T-cell (primary cell): ENCODE measurements at regions not wholly inside any gene's neighbourhood (a gene's known extent, or its start where the extent isn't known, plus 50 kb on each side); places are given as distances from the start of the nearest gene placed in this dataset.

ENCODE experiments used
- ATAC-seq, 4 experiments: fragments of 200-7000 bp in 3 of 4; fragments of 150-1000 bp in 1 of 4; cut with Tn5 transposase; replicated peaks in 1 of 4; 1 replicate in 3 of 4; 2 replicates in 1 of 4; pipeline ENCODE4 v1.10.0; 2021; ENCODE audit warnings: moderate library complexity in 3 of 4, mild to moderate bottlenecking in 2 of 4, moderate number of reproducible peaks in 1 of 4
- CTCF ChIA-PET, 2 donors: fragments of 300-600 bp; sonication (Branson Sonifier 250); formaldehyde crosslinking; loops; one replicate each; lab custom pipeline; 2022; ENCODE audit warnings: antibody characterized with exemption in 2 of 2; lab: Charles Lee
- POLR2A ChIA-PET, 2 donors: fragments of 300-600 bp; sonication (Branson Sonifier 250); formaldehyde crosslinking; loops; one replicate each; lab custom pipeline; 2022; ENCODE audit warnings: antibody characterized with exemption in 2 of 2; lab: Charles Lee
- DNase-seq, 35 experiments: peaks; one replicate each; pipeline versions ENCODE4 v3.0.0 to v3.0.0-alpha.2; 2013 to 2023
- H3K27ac ChIP-seq: one replicate; pipeline ENCODE4 v1.5.1; 2013; ENCODE audit warnings: low read length
- H3K27me3 ChIP-seq, 2 experiments: replicated peaks in 1 of 2; 1 replicate in 1 of 2; 2 replicates in 1 of 2; pipeline versions ENCODE4 v1.6.1 to v1.7.0; 2013; ENCODE audit warnings: low read length in 1 of 2, mixed read lengths in 1 of 2; ENCODE audit not compliant: control insufficient read depth in 2 of 2, insufficient read depth in 2 of 2; ENCODE audit errors: extremely low read depth in 1 of 2
- H3K36me3 ChIP-seq, 2 donors: 1 replicate in 1 of 2; 2 replicates in 1 of 2; pipeline versions ENCODE4 v1.6.1 to v1.7.0; 2013; ENCODE audit warnings: low read length in 1 of 2; ENCODE audit not compliant: control insufficient read depth in 2 of 2, insufficient read depth in 1 of 2; ENCODE audit errors: extremely low read depth in 1 of 2
- H3K4me1 ChIP-seq, 2 experiments: 1 replicate in 1 of 2; 2 replicates in 1 of 2; pipeline versions ENCODE4 v1.6.1 to v1.7.0; 2013; ENCODE audit warnings: low read length in 2 of 2, mixed read lengths in 1 of 2; ENCODE audit not compliant: insufficient read depth in 2 of 2, control insufficient read depth in 1 of 2; ENCODE audit errors: extremely low read depth in 1 of 2
- H3K4me3 ChIP-seq, 2 donors: 1 replicate in 1 of 2; 2 replicates in 1 of 2; pipeline versions ENCODE4 v1.5.1 to v1.7.0; 2013; ENCODE audit warnings: mild to moderate bottlenecking in 2 of 2, low read length in 1 of 2, moderate library complexity in 1 of 2; ENCODE audit not compliant: control insufficient read depth in 1 of 2; ENCODE audit errors: extremely low read depth in 1 of 2
- H3K9me3 ChIP-seq: 2 replicates; pipeline ENCODE4 v1.7.0; 2013
- H3K27ac Mint-ChIP-seq, 2 donors: one replicate each; pipeline ENCODE4 v1.8.0; 2020 to 2021; ENCODE audit warnings: mild to moderate bottlenecking in 2 of 2, mixed read lengths in 2 of 2
- H3K27me3 Mint-ChIP-seq, 2 donors: one replicate each; pipeline ENCODE4 v1.8.0; 2021 to 2022; ENCODE audit warnings: mixed read lengths in 2 of 2
- H3K36me3 Mint-ChIP-seq: one replicate; pipeline ENCODE4 v1.8.0; 2021; ENCODE audit warnings: mixed read lengths
- H3K4me1 Mint-ChIP-seq, 3 donors: one replicate each; pipeline ENCODE4 v1.8.0; 2020 to 2022; ENCODE audit warnings: mixed read lengths in 3 of 3, mild to moderate bottlenecking in 1 of 3
- H3K4me3 Mint-ChIP-seq, 3 donors: one replicate each; pipeline ENCODE4 v1.8.0; 2020 to 2022; ENCODE audit warnings: mild to moderate bottlenecking in 3 of 3, mixed read lengths in 3 of 3, moderate library complexity in 3 of 3
- H3K9me3 Mint-ChIP-seq, 3 donors: one replicate each; pipeline ENCODE4 v1.8.0; 2020 to 2022; ENCODE audit warnings: mixed read lengths in 3 of 3
- WGBS: methylation state at CpG from one replicate; pipeline ENCODE4 v1.1.5; 2013; ENCODE audit warnings: missing lambda C conversion rate; ENCODE audit not compliant: insufficient coverage; 5-methylcytosine and 5-hydroxymethylcytosine counted together

GRCh38 chr15:46014532-46014931 lies 379.7 kb downstream of the SQOR start:
- POLR2A ChIA-PET: no interaction called here
- Mint-ChIP-seq H3K27me3 (no peaks in the 10 kb centered on the region), H3K4me1 (no peaks in the 10 kb centered on the region), H3K9me3 (peaks cover 16 to 49% (median 24%) of the 10 kb centered on the region in 3 donors), H3K27ac (no peak overlapping the region), H3K4me3 (no peak overlapping the region), H3K36me3 (no peaks in the 10 kb centered on the region)
- ATAC-seq (no peak), DNase-seq (no peak)
- H3K27ac ChIP-seq: no peak overlapping the region
- H3K27me3 ChIP-seq: peaks cover 0 to 6% of the 10 kb centered on the region in 2 experiments
- CTCF ChIA-PET: no interaction called here
- 96% methylated on average over 3 of the region's 3 CpGs for WGBS
- no peaks in the 10 kb centered on the region for H3K9me3 ChIP-seq
- H3K36me3 ChIP-seq: no peaks in the 10 kb centered on the region
- H3K4me3 ChIP-seq: no peak overlapping the region
- H3K4me1 ChIP-seq: no peaks in the 10 kb centered on the region

GRCh38 chr15:46034755-46035154 lies 399.9 kb downstream of the SQOR start:
- ChIA-PET POLR2A (no interaction called here), CTCF (no interaction called here)
- Histone ChIP-seq H3K4me3 (no peak overlapping the region), H3K4me1 (no peaks in the 10 kb centered on the region), H3K9me3 (no peaks in the 10 kb centered on the region), H3K36me3 (no peaks in the 10 kb centered on the region), H3K27ac (no peak overlapping the region), H3K27me3 (no peaks in the 10 kb centered on the region)
- Mint-ChIP-seq H3K27me3 (no peaks in the 10 kb centered on the region), H3K36me3 (no peaks in the 10 kb centered on the region), H3K4me1 (no peaks in the 10 kb centered on the region), H3K4me3 (no peak overlapping the region), H3K27ac (no peak overlapping the region), H3K9me3 (peaks cover 3 to 16% (median 6%) of the 10 kb centered on the region in 3 donors)
- WGBS: 100% methylated on average over 1 of the region's 2 CpGs
- DNase-seq (no peak), ATAC-seq (no peak)

- Histone ChIP-seq H3K9me3 (no peaks in the 10 kb centered on the region), H3K36me3 (no peaks in the 10 kb centered on the region), H3K4me1 (no peaks in the 10 kb centered on the region), H3K27me3 (no peaks in the 10 kb centered on the region), H3K4me3 (no peak overlapping the region), H3K27ac (no peak overlapping the region)
- Mint-ChIP-seq H3K27me3 (no peaks in the 10 kb centered on the region), H3K4me3 (no peak overlapping the region), H3K27ac (no peak overlapping the region), H3K4me1 (no peaks in the 10 kb centered on the region), H3K9me3 (peaks cover 0 to 10% (median 6%) of the 10 kb centered on the region in 3 donors), H3K36me3 (no peaks in the 10 kb centered on the region)
- ChIA-PET POLR2A (no interaction called here), CTCF (no interaction called here)
- no peak for DNase-seq
- WGBS: no CpG with 5 or more reads among the region's 4 CpGs
- ATAC-seq: no peak
Measured at GRCh38 chr15:46039703-46040102, 404.9 kb downstream of the SQOR start.

GRCh38 chr15:46041905-46042304 lies 407.1 kb downstream of the SQOR start:
- Histone ChIP-seq H3K9me3 (no peaks in the 10 kb centered on the region), H3K27ac (no peak overlapping the region), H3K36me3 (no peaks in the 10 kb centered on the region), H3K4me3 (no peak overlapping the region), H3K4me1 (no peaks in the 10 kb centered on the region), H3K27me3 (no peaks in the 10 kb centered on the region)
- Mint-ChIP-seq H3K9me3 (peaks cover 0 to 15% (median 5%) of the 10 kb centered on the region in 3 donors), H3K4me1 (no peaks in the 10 kb centered on the region), H3K4me3 (no peak overlapping the region), H3K36me3 (no peaks in the 10 kb centered on the region), H3K27ac (no peak overlapping the region), H3K27me3 (no peaks in the 10 kb centered on the region)
- WGBS: 82% methylated on average over 2 of the region's 5 CpGs
- CTCF ChIA-PET: no interaction called here
- ATAC-seq: no peak
- DNase-seq: no peak
- POLR2A ChIA-PET: no interaction called here

GRCh38 chr15:46059921-46060594 lies 425.2 kb downstream of the SQOR start:
- WGBS: 69% methylated on average over 3 of the region's 3 CpGs
- Histone ChIP-seq H3K27ac (no peak overlapping the region), H3K36me3 (no peaks in the 10 kb centered on the region), H3K27me3 (no peaks in the 10 kb centered on the region), H3K4me3 (no peak overlapping the region), H3K4me1 (no peaks in the 10 kb centered on the region), H3K9me3 (no peaks in the 10 kb centered on the region)
- CTCF ChIA-PET: no interaction called here
- no peaks in the 10 kb centered on the region for H3K36me3 Mint-ChIP-seq
- H3K4me1 Mint-ChIP-seq: no peaks in the 10 kb centered on the region
- H3K27ac Mint-ChIP-seq: no peak overlapping the region
- no peaks in the 10 kb centered on the region for H3K27me3 Mint-ChIP-seq
- no peak overlapping the region for H3K4me3 Mint-ChIP-seq
- H3K9me3 Mint-ChIP-seq: peaks cover 0 to 9% (median under 1%) of the 10 kb centered on the region in 3 donors
- ATAC-seq: no peak
- POLR2A ChIA-PET: no interaction called here
- DNase-seq: no peak

GRCh38 chr15:46061002-46061401 lies 426.2 kb downstream of the SQOR start:
- Histone ChIP-seq H3K27me3 (no peaks in the 10 kb centered on the region), H3K9me3 (no peaks in the 10 kb centered on the region), H3K36me3 (no peaks in the 10 kb centered on the region), H3K27ac (no peak overlapping the region), H3K4me1 (no peaks in the 10 kb centered on the region), H3K4me3 (no peak overlapping the region)
- H3K27ac Mint-ChIP-seq: no peak overlapping the region
- no peak for ATAC-seq
- WGBS: 54% methylated on average over 3 of the region's 5 CpGs
- no peak for DNase-seq
- H3K4me1 Mint-ChIP-seq: no peaks in the 10 kb centered on the region
- CTCF ChIA-PET: no interaction called here
- H3K36me3 Mint-ChIP-seq: no peaks in the 10 kb centered on the region
- H3K4me3 Mint-ChIP-seq: no peak overlapping the region
- H3K9me3 Mint-ChIP-seq: peaks cover 0 to 11% (median 4%) of the 10 kb centered on the region in 3 donors
- POLR2A ChIA-PET: no interaction called here
- H3K27me3 Mint-ChIP-seq: no peaks in the 10 kb centered on the region

- Histone ChIP-seq H3K36me3 (no peaks in the 10 kb centered on the region), H3K27ac (no peak overlapping the region), H3K4me3 (no peak overlapping the region), H3K4me1 (no peaks in the 10 kb centered on the region), H3K9me3 (no peaks in the 10 kb centered on the region), H3K27me3 (no peaks in the 10 kb centered on the region)
- Mint-ChIP-seq H3K27me3 (no peaks in the 10 kb centered on the region), H3K4me3 (no peak overlapping the region), H3K27ac (no peak overlapping the region), H3K9me3 (no peaks in the 10 kb centered on the region), H3K36me3 (no peaks in the 10 kb centered on the region), H3K4me1 (no peaks in the 10 kb centered on the region)
- ChIA-PET POLR2A (no interaction called here), CTCF (no interaction called here)
- no peak for ATAC-seq
- DNase-seq: no peak
- 100% methylated on average over 1 of the region's 2 CpGs for WGBS
Measured at GRCh38 chr15:46077220-46077619, 442.4 kb downstream of the SQOR start.
